Activated B cell treated with CpG ODN at 0.5 μM for 24 hours (primary cell): ENCODE measurements at regions not wholly inside any gene's neighbourhood (a gene's known extent, or its start where the extent isn't known, plus 50 kb on each side); places are given as distances from the start of the nearest gene placed in this dataset.
A peak's percentile ranks its signal among the peaks of the same experiment; 100 is the strongest.

Experiments
- ATAC-seq: fragments of 200-7000 bp; cut with Tn5 transposase; one replicate; pipeline ENCODE4 v1.10.0; 2021; ENCODE audit warnings: low read depth, mild to moderate bottlenecking, moderate library complexity
- CTCF ChIA-PET: fragments of 350-600 bp; sonication (Branson Sonifier 250); formaldehyde crosslinking; loops from one replicate; lab custom pipeline; 2021; ENCODE audit warnings: antibody characterized with exemption; lab: Charles Lee
- POLR2A ChIA-PET: fragments of 350-600 bp; sonication (Branson Sonifier 250); formaldehyde crosslinking; loops from one replicate; lab custom pipeline; 2021; ENCODE audit warnings: antibody characterized with exemption; lab: Charles Lee
- DNase-seq: peaks from one replicate; pipeline ENCODE4 v3.0.0; 2022
- H3K27ac Mint-ChIP-seq: one replicate; pipeline ENCODE4 v1.8.0; 2020; ENCODE audit warnings: mixed read lengths
- H3K27me3 Mint-ChIP-seq: one replicate; pipeline ENCODE4 v1.8.0; 2021; ENCODE audit warnings: mixed read lengths
- H3K36me3 Mint-ChIP-seq: one replicate; pipeline ENCODE4 v1.8.0; 2021; ENCODE audit warnings: low read depth, mixed read lengths
- H3K4me1 Mint-ChIP-seq: one replicate; pipeline ENCODE4 v1.8.0; 2021; ENCODE audit warnings: mixed read lengths
- H3K4me3 Mint-ChIP-seq: one replicate; pipeline ENCODE4 v1.8.0; 2020; ENCODE audit warnings: mild to moderate bottlenecking, mixed read lengths
- H3K9me3 Mint-ChIP-seq: one replicate; pipeline ENCODE4 v1.8.0; 2020; ENCODE audit warnings: mixed read lengths
- CTCF ChIP-seq: fragments of 200-600 bp; IDR thresholded peaks from one replicate; pipeline ENCODE4 v1.8.0; 2022; ENCODE audit warnings: antibody characterized with exemption, mild to moderate bottlenecking
- intact Hi-C: fragments of 100-400 bp; cut with micrococcal nuclease; formaldehyde crosslinking; loops from one replicate; pipeline ENCODE4 v1.15.1; 2024

GRCh38 chr13:50235604-50236342, 220.5 kb downstream of the KCNRG start:
- ChIA-PET CTCF (interaction anchor here (0.6 to 1.8 kb wide), 12 partner anchors 9 to 676 kb away, joined by 3 to 8 read pairs (median 5); partner anchors contain the start of gene TRIM13), POLR2A (interaction anchor here (0.7 to 3.7 kb wide), 20 partner anchors 9 to 676 kb away, joined by 3 to 242 read pairs (median 8); partner anchors contain the start of gene TRIM13)
- Mint-ChIP-seq H3K27ac (peak overlapping the region; percentile 92), H3K27me3 (no peaks in the 10 kb centered on the region), H3K9me3 (peaks cover 5% of the 10 kb centered on the region), H3K4me3 (peak overlapping the region; percentile 55), H3K36me3 (peaks cover 4% of the 10 kb centered on the region), H3K4me1 (peaks cover 56% of the 10 kb centered on the region)
- ATAC-seq (no peak), DNase-seq (no peak)
- no peak for TF ChIP-seq CTCF
- intact Hi-C loops = loop anchor here (1.0 to 2.0 kb wide), 5 partner anchors 9 to 675 kb away; partner anchors contain the start of gene TRIM13

- Mint-ChIP-seq H3K36me3 (peaks cover 4% of the 10 kb centered on the region), H3K27ac (peak overlapping the region; percentile 92), H3K27me3 (no peaks in the 10 kb centered on the region), H3K4me3 (peak overlapping the region; percentile 55), H3K4me1 (peaks cover 53% of the 10 kb centered on the region), H3K9me3 (peaks cover 5% of the 10 kb centered on the region)
- ATAC-seq (peak; percentile 90), DNase-seq (no peak)
- intact Hi-C loops = loop anchor here (1.0 to 2.0 kb wide), 10 partner anchors 8 to 674 kb away; partner anchors contain the start of gene TRIM13
- TF ChIP-seq CTCF = no peak
- CTCF ChIA-PET = interaction anchor here (0.6 to 1.8 kb wide), 9 partner anchors 8 to 675 kb away, joined by 3 to 8 read pairs (median 5); partner anchors contain the start of gene TRIM13
- POLR2A ChIA-PET = interaction anchor here (0.6 to 3.7 kb wide), 26 partner anchors 8 to 675 kb away, joined by 3 to 242 read pairs (median 5); partner anchors contain the start of genes RNASEH2B and TRIM13
Measured at GRCh38 chr13:50236898-50237318, 221.7 kb downstream of the KCNRG start.

- Mint-ChIP-seq H3K27me3 (no peaks in the 10 kb centered on the region), H3K9me3 (no peaks in the 10 kb centered on the region), H3K27ac (peak overlapping the region; percentile 92), H3K4me1 (peaks cover 47% of the 10 kb centered on the region), H3K4me3 (no peak overlapping the region), H3K36me3 (peaks cover 2% of the 10 kb centered on the region)
- ChIA-PET CTCF (no interaction called here), POLR2A (interaction anchor here (0.7 to 3.9 kb wide), 7 partner anchors 109 to 562 kb away, joined by 3 to 38 read pairs (median 4); no protein-coding TSS in a partner anchor)
- no peak for TF ChIP-seq CTCF
- intact Hi-C loops = no loop called here
- ATAC-seq (no peak), DNase-seq (no peak)
Measured at GRCh38 chr13:50238922-50239321, 223.7 kb downstream of the KCNRG start.

- H3K4me1 Mint-ChIP-seq = peaks cover 52% of the 10 kb centered on the region
- ATAC-seq (no peak), DNase-seq (no peak)
- intact Hi-C loops = no loop called here
- no peak for TF ChIP-seq CTCF
- no peaks in the 10 kb centered on the region for H3K9me3 Mint-ChIP-seq
- H3K27me3 Mint-ChIP-seq = no peaks in the 10 kb centered on the region
- H3K36me3 Mint-ChIP-seq = no peaks in the 10 kb centered on the region
- ChIA-PET CTCF (no interaction called here), POLR2A (interaction anchor here (0.7 to 3.9 kb wide), 4 partner anchors 11 to 116 kb away, joined by 3 to 38 read pairs (median 4); no protein-coding TSS in a partner anchor)
- no peak overlapping the region for H3K27ac Mint-ChIP-seq
- H3K4me3 Mint-ChIP-seq = no peak overlapping the region
Measured at GRCh38 chr13:50241479-50241878, 226.2 kb downstream of the KCNRG start.

GRCh38 chr13:50243931-50244330, 228.7 kb downstream of the KCNRG start:
- peaks cover 42% of the 10 kb centered on the region for H3K4me1 Mint-ChIP-seq
- peak overlapping the region; percentile 91 for H3K27ac Mint-ChIP-seq
- intact Hi-C loops = loop anchor here (2.0 kb wide), 4 partner anchors 17 to 669 kb away; no protein-coding TSS in a partner anchor
- no peaks in the 10 kb centered on the region for H3K9me3 Mint-ChIP-seq
- H3K36me3 Mint-ChIP-seq = no peaks in the 10 kb centered on the region
- no peak for TF ChIP-seq CTCF
- no peaks in the 10 kb centered on the region for H3K27me3 Mint-ChIP-seq
- ChIA-PET POLR2A (interaction anchor here (1.0 to 2.7 kb wide), 6 partner anchors 25 to 671 kb away, joined by 3 to 136 read pairs (median 10); no protein-coding TSS in a partner anchor), CTCF (interaction anchor here (1.5 kb wide), 1 partner anchor 269 kb away, joined by 4 read pairs; no protein-coding TSS in a partner anchor)
- ATAC-seq (no peak), DNase-seq (no peak)
- no peak overlapping the region for H3K4me3 Mint-ChIP-seq
